Left renal pelvis (tissue), 4 donors: ENCODE measurements at regions not wholly inside any gene's neighbourhood (a gene's known extent, or its start where the extent isn't known, plus 50 kb on each side); places are given as distances from the start of the nearest gene placed in this dataset.
A peak's percentile ranks its signal among the peaks of the same experiment; 100 is the strongest.

ENCODE experiments used
- DNase-seq, 4 donors: peaks; one replicate each; pipeline ENCODE4 v3.0.0-alpha.2; 2013; ENCODE audit warnings: low read depth in 4 of 4, low spot score in 3 of 4

DNA sequence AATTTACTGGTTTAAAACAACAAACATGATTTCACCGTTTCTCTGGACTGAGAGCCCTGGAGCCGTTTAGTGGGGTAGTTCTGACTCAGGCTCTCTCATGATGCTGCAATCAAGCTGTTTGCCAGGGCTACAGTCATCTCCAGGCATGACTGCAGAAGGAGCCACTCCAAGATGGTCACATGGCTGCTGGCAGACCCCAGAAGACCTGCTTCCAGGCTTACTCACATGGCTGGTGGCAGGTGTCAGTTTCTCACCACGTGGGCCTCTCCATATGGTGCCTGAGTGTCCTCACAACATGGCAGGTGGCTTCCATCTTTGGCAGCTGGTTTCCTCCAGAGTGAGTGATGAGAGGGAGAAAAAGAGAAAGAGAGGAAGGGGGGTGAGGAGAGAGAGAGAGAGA, 378.3 kb upstream of the RGMA start:
- no peak for DNase-seq

DNA sequence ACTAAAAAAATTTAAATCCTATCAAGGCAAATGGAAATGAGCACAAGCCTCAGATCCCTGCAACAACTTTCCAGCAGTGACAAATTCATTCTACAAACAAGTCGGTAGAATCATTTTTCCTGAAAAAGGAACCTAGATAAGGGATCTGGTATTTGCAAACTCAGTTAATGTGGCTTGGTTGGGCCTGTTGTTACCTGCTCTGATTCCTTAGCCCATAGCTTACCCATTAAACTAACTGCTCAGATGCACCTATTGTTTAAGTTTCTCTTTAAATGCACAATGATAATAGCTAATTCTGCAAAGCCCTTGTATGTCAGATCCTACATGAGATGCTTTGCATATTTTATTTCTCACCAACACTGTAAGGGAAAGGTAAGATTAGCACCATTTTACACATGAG, 377.4 kb upstream of the RGMA start:
- no peak for DNase-seq

DNA sequence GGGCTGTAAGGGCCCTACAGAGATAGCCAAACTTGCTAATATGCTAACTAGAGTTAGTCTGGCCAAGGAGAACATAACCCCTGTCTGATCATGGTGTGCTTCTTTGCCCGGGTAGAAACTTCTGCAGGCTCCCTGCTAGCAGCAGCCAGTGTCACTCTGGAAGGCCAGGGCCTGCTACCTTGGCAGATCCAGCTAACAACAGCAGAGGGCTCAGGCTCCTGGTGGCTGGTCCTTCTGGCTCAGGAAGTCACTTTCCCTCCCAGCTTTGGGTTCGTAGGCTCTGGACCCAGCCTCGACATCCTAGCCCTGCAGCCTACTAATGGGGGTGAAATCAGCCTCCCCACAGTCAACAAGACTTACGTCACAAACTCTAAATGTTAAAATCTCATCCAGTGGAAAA, 373.7 kb upstream of the RGMA start:
- DNase-seq, result no peak

GRCh38 chr15:93460717-93461116, 371.7 kb upstream of the RGMA start:
- no peak for DNase-seq

DNA sequence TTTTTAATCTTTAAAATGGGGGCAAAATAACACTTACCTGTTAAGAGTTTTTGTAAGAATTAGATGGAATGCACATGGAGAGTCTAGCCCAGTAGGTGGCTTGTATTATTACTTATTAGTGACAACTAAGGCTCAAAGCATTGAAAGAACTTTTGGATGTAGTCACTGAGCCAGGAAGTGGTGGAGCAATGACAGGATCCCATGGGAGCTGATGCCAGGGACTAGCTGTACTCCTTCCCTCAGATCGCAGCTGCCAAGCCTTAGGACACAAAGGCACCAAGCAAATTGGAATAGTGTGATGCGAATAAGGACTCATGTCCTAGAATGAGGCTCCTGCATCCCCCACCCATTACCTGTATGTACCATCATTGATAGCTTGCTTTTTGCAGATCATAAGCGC, 370.4 kb upstream of the RGMA start:
- DNase-seq, result no peak

DNA sequence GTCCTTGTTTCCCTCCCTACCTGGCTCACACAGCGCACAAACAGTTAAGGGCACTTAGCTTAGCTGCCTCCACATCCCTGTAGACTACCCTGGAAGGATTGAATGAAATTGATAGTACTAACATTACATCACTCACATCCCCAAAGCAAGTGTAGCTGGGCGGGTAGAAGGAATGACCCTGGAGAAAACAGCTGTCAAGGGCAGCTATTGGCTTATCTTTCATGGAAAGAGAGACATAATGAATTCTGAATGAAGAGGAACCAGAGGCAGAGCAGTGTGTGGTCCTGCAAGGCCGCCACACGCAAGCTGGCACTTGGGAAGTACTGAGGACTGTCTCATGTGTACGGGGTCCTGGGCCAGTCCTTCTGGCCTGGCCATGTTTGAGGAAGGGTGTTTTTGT, 369.6 kb upstream of the RGMA start:
- DNase-seq, result no peak

DNA sequence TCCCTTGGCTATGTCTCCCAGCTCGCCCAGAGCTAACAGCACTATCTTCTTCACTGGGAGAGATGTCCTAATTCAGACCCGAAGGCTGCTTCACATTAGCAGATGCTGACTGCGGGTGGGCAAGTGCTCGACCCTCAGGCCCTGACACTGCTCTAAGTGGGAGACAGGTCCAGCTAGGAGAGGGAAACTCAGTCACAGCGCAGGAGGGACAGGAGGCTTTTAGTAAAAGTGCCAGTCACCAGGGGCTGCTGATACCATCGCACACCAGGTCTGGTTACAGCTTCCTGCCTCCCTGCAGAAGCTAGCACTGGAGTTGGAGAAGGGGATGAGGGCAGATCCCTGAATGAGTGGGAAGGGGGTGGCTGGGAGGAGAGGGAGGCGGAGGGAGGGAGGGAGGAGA, 365.8 kb upstream of the RGMA start:
- no peak for DNase-seq

GRCh38 chr15:93452537-93453211, 363.7 kb upstream of the RGMA start:
- no peak for DNase-seq

DNA sequence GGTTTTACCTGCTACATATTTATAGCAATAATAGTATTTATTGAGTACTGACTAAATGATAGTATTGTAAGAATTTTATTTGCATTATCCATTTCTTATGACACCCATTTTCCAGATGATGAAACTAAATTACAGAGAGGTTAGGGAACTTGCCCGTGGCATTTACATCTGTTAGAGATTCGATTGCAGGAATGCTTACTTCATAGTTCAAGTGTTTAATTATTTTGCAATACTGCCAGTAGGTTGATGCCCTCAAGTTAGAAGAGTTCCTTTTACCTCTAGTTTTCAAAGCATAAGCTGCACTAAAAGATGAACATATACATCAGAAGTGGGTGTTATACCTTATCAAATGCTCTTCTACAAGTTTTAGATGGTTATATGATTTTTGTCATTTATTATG, 362.8 kb upstream of the RGMA start:
- DNase-seq, result no peak

DNA sequence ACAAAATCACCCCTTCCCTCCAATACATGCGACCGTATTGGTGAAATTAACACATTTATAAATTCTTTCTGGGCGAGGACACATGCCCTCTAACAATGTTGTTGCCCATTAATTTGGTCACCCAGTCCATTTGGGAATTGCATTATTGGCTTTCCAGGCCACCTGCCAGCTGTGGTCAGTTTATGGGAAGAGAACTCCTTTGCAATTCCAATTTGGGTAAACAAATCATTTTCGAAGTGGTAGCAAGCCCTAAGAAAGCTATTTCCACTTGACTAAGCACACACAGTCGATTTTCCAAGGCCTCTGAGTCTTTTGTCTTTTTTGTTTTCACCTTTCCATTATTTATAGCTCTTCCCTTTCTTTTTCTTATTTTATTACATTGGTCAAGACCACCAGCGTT, 362.3 kb upstream of the RGMA start:
- no peak for DNase-seq

DNA sequence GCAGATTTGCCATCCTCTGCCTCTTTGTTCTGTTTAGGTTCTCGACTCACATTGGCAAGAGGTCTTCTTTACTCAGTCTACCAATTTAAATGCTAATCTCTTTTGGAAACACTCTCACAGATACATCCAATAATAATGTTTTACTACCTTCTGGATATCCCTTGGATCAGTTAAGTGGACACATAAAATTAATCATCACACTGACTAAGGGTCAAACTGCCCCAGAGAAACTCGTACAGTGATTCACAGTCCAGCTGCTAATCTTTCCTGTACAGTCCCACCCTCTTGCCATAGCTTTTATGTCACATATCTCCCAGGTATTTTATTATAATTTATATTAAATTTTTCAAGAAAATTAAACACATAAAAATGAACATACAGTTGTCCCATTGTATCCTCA, 360.8 kb upstream of the RGMA start:
- DNase-seq, result no peak

GRCh38 chr15:93438310-93438709, 349.3 kb upstream of the RGMA start:
- no peak for DNase-seq

DNA sequence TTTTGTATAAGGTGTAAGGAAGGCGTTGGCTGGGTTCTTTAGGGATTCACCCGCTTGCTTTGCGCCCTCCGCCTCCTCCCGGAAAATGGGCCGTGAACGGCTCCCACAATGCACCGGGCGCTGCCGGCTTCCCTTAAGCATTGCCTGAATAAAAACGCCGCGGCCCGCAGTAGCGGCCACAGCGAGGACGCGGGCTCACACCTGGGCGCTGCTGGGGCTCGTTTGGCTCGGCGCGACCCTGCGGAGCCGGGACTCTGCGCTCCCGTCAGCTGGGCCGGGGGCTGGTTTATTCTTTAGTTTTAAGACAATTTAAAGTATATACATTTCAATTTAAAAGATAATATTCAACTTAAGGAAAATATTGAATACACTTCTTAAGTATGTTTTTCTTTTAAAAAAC, 343.5 kb upstream of the RGMA start:
- DNase-seq, result no peak

DNA sequence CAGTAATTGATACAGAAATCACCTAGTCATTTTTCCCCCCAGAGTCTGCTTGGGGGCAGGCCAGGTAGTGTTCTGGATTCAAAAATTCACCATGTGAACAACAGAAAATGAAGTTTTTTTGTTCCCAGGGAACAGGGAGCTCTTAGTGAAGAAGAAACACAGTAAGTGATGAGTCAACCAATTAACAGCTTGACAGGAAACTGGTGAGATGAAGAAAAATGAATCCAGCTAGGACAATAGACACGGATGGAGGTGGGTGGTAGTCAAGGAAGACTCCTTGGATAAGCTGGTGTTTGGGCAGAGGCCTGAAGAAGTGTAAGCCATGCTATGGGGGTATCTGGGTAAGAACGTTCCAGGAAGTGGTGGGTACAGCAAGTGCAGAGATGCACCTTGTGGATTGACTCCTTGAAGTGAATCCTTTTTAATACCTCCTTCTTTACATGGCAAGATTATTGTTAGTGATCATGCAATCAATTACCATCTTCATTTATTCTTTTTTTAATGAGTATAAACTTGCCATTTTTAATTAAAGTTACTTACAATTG, 339.9 kb upstream of the RGMA start:
- no peak for DNase-seq

- DNase-seq, result no peak
Measured at GRCh38 chr15:93428150-93428549, 339.1 kb upstream of the RGMA start.

GRCh38 chr15:93424131-93424530, 335.1 kb upstream of the RGMA start:
- DNase-seq, result no peak

- no peak for DNase-seq
Measured at GRCh38 chr15:93422476-93422875, 333.5 kb upstream of the RGMA start.

DNA sequence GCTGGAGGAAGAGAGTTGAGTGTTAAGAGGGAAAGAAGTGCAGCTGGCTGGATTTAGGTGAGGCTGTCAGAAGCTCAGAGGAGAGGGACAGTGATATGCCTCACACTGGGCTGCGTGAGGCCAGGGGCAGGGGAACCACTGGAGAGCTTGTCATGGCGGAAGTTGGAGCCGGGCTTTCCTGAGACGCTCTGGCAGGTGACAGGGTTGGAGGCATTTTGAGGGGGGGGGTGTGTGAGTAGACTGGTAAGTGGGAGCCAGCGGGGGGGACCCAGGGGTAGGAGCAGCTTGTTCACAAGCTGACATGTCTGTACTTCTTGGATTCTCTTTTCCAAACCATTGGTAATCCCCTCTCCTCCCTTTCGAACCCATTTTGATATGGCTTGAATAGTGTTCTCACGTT, 331.5 kb upstream of the RGMA start:
- no peak for DNase-seq

DNA sequence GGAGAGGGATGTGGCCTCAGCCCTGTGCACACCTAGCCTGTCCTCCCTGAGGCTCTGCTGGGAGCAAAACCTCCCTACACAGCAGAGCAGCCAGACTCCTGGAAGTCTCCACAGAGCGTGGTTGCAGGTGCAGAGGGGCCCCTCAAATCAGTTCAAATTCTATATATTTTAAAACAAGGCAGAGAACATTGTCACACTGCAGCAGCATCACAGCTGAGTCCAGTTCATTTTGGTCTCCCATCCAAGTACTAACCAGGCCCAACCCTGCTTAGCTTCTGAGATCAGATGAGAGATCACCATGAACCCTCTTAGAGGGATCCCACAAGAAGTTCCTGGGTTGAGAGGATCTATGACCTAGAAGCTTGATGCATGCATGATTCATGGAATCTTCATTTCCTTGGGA, 331.0 kb upstream of the RGMA start:
- DNase-seq, result no peak

GRCh38 chr15:93418566-93418965, 329.6 kb upstream of the RGMA start:
- DNase-seq, result no peak

- peak in 1 of 4 donors; percentile 2 for DNase-seq
Measured at GRCh38 chr15:93417631-93418030, 328.6 kb upstream of the RGMA start.

DNA sequence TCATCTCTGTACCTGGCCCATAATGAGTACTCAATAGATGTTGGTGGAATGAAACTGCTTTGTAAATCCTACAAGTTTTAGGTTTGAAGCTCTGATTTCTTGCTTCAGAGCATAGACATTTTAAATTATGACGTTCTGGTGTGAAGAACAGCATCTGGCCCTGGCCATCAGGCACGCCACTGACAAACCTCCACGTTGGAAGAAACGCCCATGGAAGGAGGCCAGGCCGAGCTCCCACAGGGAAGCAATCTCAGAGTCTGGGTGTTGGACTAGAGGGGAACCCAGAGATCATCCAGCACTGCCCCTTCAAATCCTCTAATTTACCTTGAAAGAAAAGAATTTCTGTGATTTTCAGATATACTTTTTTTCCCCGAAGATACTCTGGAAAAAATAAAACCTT, 328.1 kb upstream of the RGMA start:
- DNase-seq, result no peak

- DNase-seq, result no peak
Measured at GRCh38 chr15:93415576-93415975, 326.6 kb upstream of the RGMA start.
